ENCODE measurements at regions not wholly inside any gene's neighbourhood (a gene's known extent, or its start where the extent isn't known, plus 50 kb on each side); places are given as distances from the start of the nearest gene placed in this dataset.

- no peak overlapping the region for H3K4me3 ChIP-seq (ENCODE audit: low read depth, low read length)
- no peak for DNase-seq (ENCODE audit: low read depth)
- TF ChIP-seq MAX (IDR thresholded peaks at IDR 0.05; ENCODE audit: low read depth, low read length) (no peak), MYC (IDR thresholded peaks at IDR 0.05; ENCODE audit: low read depth, low read length) (no peak), POLR2A (IDR thresholded peaks at IDR 0.05; ENCODE audit: extremely low read depth, insufficient read length) (no peak)
- TF ChIP-seq, protein P1, sequence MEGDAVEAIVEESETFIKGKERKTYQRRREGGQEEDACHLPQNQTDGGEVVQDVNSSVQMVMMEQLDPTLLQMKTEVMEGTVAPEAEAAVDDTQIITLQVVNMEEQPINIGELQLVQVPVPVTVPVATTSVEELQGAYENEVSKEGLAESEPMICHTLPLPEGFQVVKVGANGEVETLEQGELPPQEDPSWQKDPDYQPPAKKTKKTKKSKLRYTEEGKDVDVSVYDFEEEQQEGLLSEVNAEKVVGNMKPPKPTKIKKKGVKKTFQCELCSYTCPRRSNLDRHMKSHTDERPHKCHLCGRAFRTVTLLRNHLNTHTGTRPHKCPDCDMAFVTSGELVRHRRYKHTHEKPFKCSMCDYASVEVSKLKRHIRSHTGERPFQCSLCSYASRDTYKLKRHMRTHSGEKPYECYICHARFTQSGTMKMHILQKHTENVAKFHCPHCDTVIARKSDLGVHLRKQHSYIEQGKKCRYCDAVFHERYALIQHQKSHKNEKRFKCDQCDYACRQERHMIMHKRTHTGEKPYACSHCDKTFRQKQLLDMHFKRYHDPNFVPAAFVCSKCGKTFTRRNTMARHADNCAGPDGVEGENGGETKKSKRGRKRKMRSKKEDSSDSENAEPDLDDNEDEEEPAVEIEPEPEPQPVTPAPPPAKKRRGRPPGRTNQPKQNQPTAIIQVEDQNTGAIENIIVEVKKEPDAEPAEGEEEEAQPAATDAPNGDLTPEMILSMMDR (IDR thresholded peaks at IDR 0.05; ENCODE audit: low read depth, low read length): no peak
Observed at GRCh38 chr3:71916747-71917369, 131.9 kb upstream of the PROK2 start.

DNA sequence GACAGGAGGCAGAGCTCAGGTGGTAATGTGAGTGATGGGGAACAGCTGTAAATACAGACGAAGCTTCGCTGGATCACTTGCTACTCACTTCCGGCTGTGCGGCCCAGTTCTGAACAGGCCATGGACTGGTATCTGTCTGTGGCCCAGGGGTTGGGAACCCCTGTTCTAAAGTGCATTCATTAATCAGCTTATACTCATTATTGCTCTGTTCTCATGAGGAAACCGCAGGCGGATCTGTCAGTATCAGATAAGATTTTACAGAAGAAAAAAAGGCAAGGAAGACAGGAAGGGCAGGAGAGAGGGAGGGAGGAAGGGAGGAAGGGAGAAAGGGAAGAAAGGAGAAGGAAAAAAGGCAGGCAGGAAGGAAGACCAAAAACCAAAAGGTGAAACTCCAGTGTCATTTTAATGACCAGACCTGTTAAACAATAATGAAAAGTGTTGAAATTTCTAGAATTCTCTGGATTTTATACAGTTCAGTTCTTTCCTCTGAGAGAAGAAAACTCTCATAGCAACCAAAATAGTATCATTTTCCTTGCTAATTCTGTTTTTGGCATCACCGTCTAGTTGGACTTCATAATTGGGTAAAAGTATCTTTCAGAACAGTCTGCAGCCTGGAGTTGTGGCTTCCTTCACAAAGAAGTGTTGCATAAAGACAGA lies 128.0 kb upstream of the PROK2 start:
- H3K4me3 ChIP-seq (ENCODE audit: low read depth, low read length): no peak overlapping the region
- DNase-seq (ENCODE audit: low read depth): no peak
- no peak for TF ChIP-seq POLR2A (IDR thresholded peaks at IDR 0.05; ENCODE audit: extremely low read depth, insufficient read length)
- TF ChIP-seq, protein P1 (IDR thresholded peaks at IDR 0.05; ENCODE audit: low read depth, low read length): no peak
- TF ChIP-seq MAX (IDR thresholded peaks at IDR 0.05; ENCODE audit: low read depth, low read length): no peak
- TF ChIP-seq MYC (IDR thresholded peaks at IDR 0.05; ENCODE audit: low read depth, low read length): no peak

GRCh38 chr3:71910108-71910507 lies 125.2 kb upstream of the PROK2 start:
- no peak overlapping the region for H3K4me3 ChIP-seq (ENCODE audit: low read depth, low read length)
- DNase-seq (ENCODE audit: low read depth): no peak
- TF ChIP-seq, protein P1 (IDR thresholded peaks at IDR 0.05; ENCODE audit: low read depth, low read length): no peak
- TF ChIP-seq POLR2A (IDR thresholded peaks at IDR 0.05; ENCODE audit: extremely low read depth, insufficient read length) (no peak), MAX (IDR thresholded peaks at IDR 0.05; ENCODE audit: low read depth, low read length) (no peak), MYC (IDR thresholded peaks at IDR 0.05; ENCODE audit: low read depth, low read length) (no peak)

DNA sequence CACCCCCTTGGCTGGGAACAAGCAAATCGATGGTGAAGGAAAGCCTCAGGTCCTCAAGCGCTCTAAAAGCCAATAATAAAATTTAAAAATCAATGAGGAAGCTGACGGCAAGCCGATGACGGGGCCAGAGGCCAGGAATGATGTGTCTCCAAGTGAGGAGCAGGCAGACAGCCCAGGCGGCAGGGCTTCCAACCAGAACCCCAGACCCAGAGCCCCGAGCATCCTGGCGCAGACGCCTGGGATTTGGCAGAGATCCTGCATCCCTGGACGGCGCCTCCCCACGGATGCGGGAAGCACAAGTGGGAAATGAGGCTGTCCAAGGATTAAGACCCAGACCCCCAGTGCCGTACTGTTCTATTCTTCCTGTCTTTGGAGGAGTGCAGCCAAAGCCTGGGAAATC lies 123.0 kb upstream of the PROK2 start:
- no peak overlapping the region for H3K4me3 ChIP-seq (ENCODE audit: low read depth, low read length)
- no peak for DNase-seq (ENCODE audit: low read depth)
- TF ChIP-seq MYC (IDR thresholded peaks at IDR 0.05; ENCODE audit: low read depth, low read length) (no peak), POLR2A (IDR thresholded peaks at IDR 0.05; ENCODE audit: extremely low read depth, insufficient read length) (no peak), MAX (IDR thresholded peaks at IDR 0.05; ENCODE audit: low read depth, low read length) (no peak)
- TF ChIP-seq, protein P1 (IDR thresholded peaks at IDR 0.05; ENCODE audit: low read depth, low read length): no peak

GRCh38 chr3:71906976-71907375 lies 122.0 kb upstream of the PROK2 start:
- no peak for DNase-seq (ENCODE audit: low read depth)
- no peak overlapping the region for H3K4me3 ChIP-seq (ENCODE audit: low read depth, low read length)
- no peak for TF ChIP-seq POLR2A (IDR thresholded peaks at IDR 0.05; ENCODE audit: extremely low read depth, insufficient read length)
- TF ChIP-seq MAX (IDR thresholded peaks at IDR 0.05; ENCODE audit: low read depth, low read length): no peak
- TF ChIP-seq, protein P1 (IDR thresholded peaks at IDR 0.05; ENCODE audit: low read depth, low read length): no peak
- TF ChIP-seq MYC (IDR thresholded peaks at IDR 0.05; ENCODE audit: low read depth, low read length): no peak
